Parathyroid adenoma (tissue), 2 donors: ENCODE measurements at regions not wholly inside any gene's neighbourhood (a gene's known extent, or its start where the extent isn't known, plus 50 kb on each side); places are given as distances from the start of the nearest gene placed in this dataset.
"Not testable (repeated sequence)": the region's sequence is repeated elsewhere in the genome, so short reads cannot be mapped to it uniquely, and the experiment has no call there.

Experiments
- H2AFZ ChIP-seq: fragments of 300-600 bp; sonication (generic); one replicate; pipeline ENCODE4 v1.7.0; 2017; ENCODE audit warnings: antibody characterized with exemption, mild to moderate bottlenecking
- H3K27ac ChIP-seq: fragments of 300-600 bp; sonication (generic); one replicate; pipeline ENCODE4 v1.7.0; 2017
- H3K27me3 ChIP-seq: fragments of 300-600 bp; sonication (generic); one replicate; pipeline ENCODE4 v1.7.0; 2017; ENCODE audit warnings: low read length; ENCODE audit not compliant: control insufficient read depth, insufficient read depth
- H3K36me3 ChIP-seq: fragments of 300-600 bp; sonication (generic); one replicate; pipeline ENCODE4 v1.7.0; 2017; ENCODE audit warnings: low read length; ENCODE audit not compliant: control insufficient read depth, insufficient read depth
- H3K4me1 ChIP-seq: fragments of 300-600 bp; sonication (generic); one replicate; pipeline ENCODE4 v1.7.0; 2017; ENCODE audit warnings: control low read depth
- H3K4me2 ChIP-seq: fragments of 300-600 bp; sonication (generic); one replicate; pipeline ENCODE4 v1.7.0; 2017; ENCODE audit warnings: low read length
- H3K4me3 ChIP-seq: fragments of 300-600 bp; sonication (generic); one replicate; pipeline ENCODE4 v1.7.0; 2017; ENCODE audit warnings: low read depth, low read length
- H3K79me2 ChIP-seq: fragments of 300-600 bp; sonication (generic); one replicate; pipeline ENCODE4 v1.7.0; 2017; ENCODE audit warnings: control low read depth
- H3K9ac ChIP-seq: fragments of 300-600 bp; sonication (generic); one replicate; pipeline ENCODE4 v1.7.0; 2017; ENCODE audit warnings: mild to moderate bottlenecking
- H3K9me3 ChIP-seq: fragments of 300-600 bp; sonication (generic); one replicate; pipeline ENCODE4 v1.7.0; 2017; ENCODE audit warnings: low read length; ENCODE audit not compliant: control insufficient read depth
- CTCF ChIP-seq: fragments of 300-600 bp; sonication (generic); IDR thresholded peaks from one replicate; pipeline ENCODE4 v1.7.0; 2017; ENCODE audit warnings: antibody characterized with exemption, mild to moderate bottlenecking
- donor health status: primary hyperparathyroidism.

GRCh38 chr3:160098926-160099626 lies 110.4 kb downstream of the IL12A start:
- Histone ChIP-seq H3K36me3 (no peaks in the 10 kb centered on the region), H2AFZ (no peak overlapping the region), H3K4me3 (no peak overlapping the region), H3K27me3 (no peaks in the 10 kb centered on the region), H3K9me3 (no peaks in the 10 kb centered on the region), H3K79me2 (no peaks in the 10 kb centered on the region), H3K27ac (no peak overlapping the region), H3K9ac (no peak overlapping the region), H3K4me1 (no peaks in the 10 kb centered on the region), H3K4me2 (no peak overlapping the region)
- no peak for TF ChIP-seq CTCF

- no peaks in the 10 kb centered on the region for H3K79me2 ChIP-seq
- no peak overlapping the region for H3K9ac ChIP-seq
- no peak overlapping the region for H2AFZ ChIP-seq
- no peak overlapping the region for H3K27ac ChIP-seq
- H3K27me3 ChIP-seq: no peaks in the 10 kb centered on the region
- TF ChIP-seq CTCF: no peak
- no peaks in the 10 kb centered on the region for H3K9me3 ChIP-seq
- H3K4me1 ChIP-seq: no peaks in the 10 kb centered on the region
- H3K36me3 ChIP-seq: no peaks in the 10 kb centered on the region
- no peak overlapping the region for H3K4me2 ChIP-seq
- no peak overlapping the region for H3K4me3 ChIP-seq
Observed at GRCh38 chr3:160099834-160100233, 111.2 kb downstream of the IL12A start.

GRCh38 chr3:160100610-160101009 lies 112.0 kb downstream of the IL12A start:
- no peak for TF ChIP-seq CTCF
- no peaks in the 10 kb centered on the region for H3K36me3 ChIP-seq
- no peaks in the 10 kb centered on the region for H3K79me2 ChIP-seq
- H3K9ac ChIP-seq: no peak overlapping the region
- no peak overlapping the region for H3K4me3 ChIP-seq
- H3K9me3 ChIP-seq: no peaks in the 10 kb centered on the region
- H3K4me2 ChIP-seq: no peak overlapping the region
- no peaks in the 10 kb centered on the region for H3K4me1 ChIP-seq
- no peak overlapping the region for H3K27ac ChIP-seq
- H2AFZ ChIP-seq: no peak overlapping the region
- H3K27me3 ChIP-seq: no peaks in the 10 kb centered on the region

DNA sequence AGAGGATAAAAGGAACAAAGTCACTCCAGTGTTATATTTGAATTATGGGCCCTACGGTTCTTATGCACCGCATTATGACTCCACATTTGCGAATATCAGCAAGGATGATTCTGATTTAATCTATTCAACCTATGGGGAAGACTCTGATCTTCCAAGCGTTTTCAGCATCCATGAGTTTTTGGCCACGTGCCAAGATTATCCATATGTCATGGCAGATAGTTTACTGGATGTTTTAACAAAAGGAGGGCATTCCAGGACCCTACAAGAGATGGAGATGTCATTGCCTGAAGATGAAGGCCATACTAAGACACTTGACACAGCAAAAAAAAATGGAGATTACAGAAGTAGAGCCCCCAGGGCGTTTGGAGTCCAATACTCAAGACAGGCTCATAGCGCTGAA lies 113.4 kb downstream of the IL12A start:
- H3K9me3 ChIP-seq, H3K27me3 ChIP-seq, H3K4me1 ChIP-seq, H3K36me3 ChIP-seq, H3K9ac ChIP-seq, H3K79me2 ChIP-seq, H3K4me2 ChIP-seq, H2AFZ ChIP-seq, H3K4me3 ChIP-seq, H3K27ac ChIP-seq: not testable (repeated sequence)

DNA sequence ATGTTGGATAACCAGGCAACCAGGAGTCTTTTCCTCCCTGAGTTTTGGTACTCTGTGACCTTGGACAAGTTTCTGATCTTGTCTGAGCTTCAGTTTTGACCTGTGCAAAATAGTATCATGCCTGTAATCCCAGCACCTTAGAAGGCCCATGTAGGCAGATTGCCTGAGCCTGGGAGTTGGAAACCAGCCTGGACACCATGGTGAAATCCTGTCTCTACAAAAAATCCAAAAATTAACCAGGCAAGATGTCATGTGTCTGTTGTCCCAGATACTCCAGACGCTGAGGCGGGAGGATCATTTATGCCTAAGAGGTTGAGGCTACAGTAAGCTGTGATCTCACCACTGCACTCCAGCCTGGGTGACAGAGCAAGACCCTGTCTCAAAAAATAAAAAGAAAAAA lies 114.8 kb downstream of the IL12A start:
- Histone ChIP-seq H2AFZ (no peak overlapping the region), H3K27me3 (no peaks in the 10 kb centered on the region), H3K9ac (no peak overlapping the region), H3K4me1 (no peaks in the 10 kb centered on the region), H3K4me3 (no peak overlapping the region), H3K79me2 (no peaks in the 10 kb centered on the region), H3K27ac (no peak overlapping the region), H3K4me2 (no peak overlapping the region), H3K9me3 (no peaks in the 10 kb centered on the region), H3K36me3 (no peaks in the 10 kb centered on the region)
- TF ChIP-seq CTCF: no peak
